ENCODE measurements at regions not wholly inside any gene's neighbourhood (a gene's known extent, or its start where the extent isn't known, plus 50 kb on each side); places are given as distances from the start of the nearest gene placed in this dataset.
"Not testable (repeated sequence)": the region's sequence is repeated elsewhere in the genome, so short reads cannot be mapped to it uniquely, and the experiment has no call there.

DNA sequence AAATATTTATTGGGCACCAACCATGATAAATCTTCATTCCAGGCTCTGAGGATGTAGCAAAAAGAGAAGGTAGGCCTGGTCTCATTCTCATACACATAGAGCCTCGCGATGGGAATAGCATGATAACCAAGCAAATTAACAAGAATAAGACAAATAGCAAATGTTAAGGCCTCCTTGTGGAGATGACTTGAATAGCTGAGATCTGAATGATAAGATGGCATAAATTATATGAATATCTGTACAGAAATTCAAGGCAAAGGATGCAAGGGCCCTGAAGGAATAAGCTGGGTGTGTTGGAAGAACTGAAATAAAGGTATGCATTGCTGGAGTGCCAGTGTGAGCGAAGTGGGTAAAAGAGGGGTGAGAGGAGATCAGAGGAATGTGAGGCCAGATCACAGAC is 114.8 kb downstream of the ALX1 start:
- TF ChIP-seq GATA1 (IDR thresholded peaks at IDR 0.05; ENCODE audit: low read depth, low read length) (no peak), POLR2A (IDR thresholded peaks at IDR 0.05; ENCODE audit: low read length) (no peak)
- no peak for DNase-seq

GRCh38 chr12:85405262-85405661 is 125.2 kb downstream of the ALX1 start:
- no peak for DNase-seq

DNA sequence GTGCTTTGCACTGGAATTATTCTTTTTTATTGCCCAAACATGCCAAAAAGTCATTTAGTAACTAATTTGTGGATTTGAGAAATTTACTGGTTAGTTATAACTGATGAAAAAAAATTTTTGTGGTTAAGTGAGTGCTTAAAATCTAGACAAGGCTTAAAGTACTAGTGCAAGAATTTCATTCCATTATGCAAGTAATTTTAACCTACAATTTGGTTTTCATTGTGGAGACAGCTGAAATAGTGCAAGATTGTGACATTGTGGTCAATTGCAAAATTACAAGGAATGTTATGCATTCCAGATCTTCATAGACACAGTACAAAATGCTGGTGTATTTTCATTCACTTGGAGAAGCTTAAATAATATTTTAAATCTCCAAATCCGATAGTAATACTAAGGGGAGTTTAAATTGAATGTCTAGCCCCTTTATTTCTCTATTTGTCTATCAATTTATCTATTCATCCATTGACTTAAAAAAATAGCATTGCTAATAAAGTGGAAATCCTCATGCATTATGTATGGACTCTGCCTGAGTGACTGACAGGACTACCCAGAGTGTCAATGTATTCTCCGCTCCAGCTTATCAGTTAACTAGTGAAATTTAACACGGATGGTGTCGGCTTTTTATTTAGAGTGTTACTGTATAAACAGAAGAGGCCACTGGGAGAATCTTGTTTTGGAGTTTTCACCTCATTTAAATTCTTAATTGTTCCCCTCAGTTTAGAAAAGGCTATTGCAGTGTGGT is 125.9 kb downstream of the ALX1 start:
- TF ChIP-seq GATA1 (IDR thresholded peaks at IDR 0.05; ENCODE audit: low read depth, low read length) = no peak
- no peak for TF ChIP-seq POLR2A (IDR thresholded peaks at IDR 0.05; ENCODE audit: low read length)
- no peak for DNase-seq

More at GRCh38 chr12:85405262-85405661, 125.2 kb downstream of the ALX1 start:
- TF ChIP-seq GATA1 (IDR thresholded peaks at IDR 0.05; ENCODE audit: low read depth, low read length) (no peak), POLR2A (IDR thresholded peaks at IDR 0.05; ENCODE audit: low read length) (no peak)

GRCh38 chr12:85413266-85413665 is 133.2 kb downstream of the ALX1 start:
- no peak for DNase-seq

GRCh38 chr12:85422762-85423161 is 142.7 kb downstream of the ALX1 start:
- TF ChIP-seq POLR2A (IDR thresholded peaks at IDR 0.05; ENCODE audit: low read length) = no peak
- TF ChIP-seq GATA1 (IDR thresholded peaks at IDR 0.05; ENCODE audit: low read depth, low read length) = no peak

More at GRCh38 chr12:85413266-85413665, 133.2 kb downstream of the ALX1 start:
- no peak for TF ChIP-seq GATA1 (IDR thresholded peaks at IDR 0.05; ENCODE audit: low read depth, low read length)
- no peak for TF ChIP-seq POLR2A (IDR thresholded peaks at IDR 0.05; ENCODE audit: low read length)

GRCh38 chr12:85423947-85424346 is 143.9 kb downstream of the ALX1 start:
- no peak for TF ChIP-seq GATA1 (IDR thresholded peaks at IDR 0.05; ENCODE audit: low read depth, low read length)
- TF ChIP-seq POLR2A (IDR thresholded peaks at IDR 0.05; ENCODE audit: low read length) = no peak
- no peak for DNase-seq

More at GRCh38 chr12:85422762-85423161, 142.7 kb downstream of the ALX1 start:
- no peak for DNase-seq

- DNase-seq = peak; percentile 48 to 59
- no peak for TF ChIP-seq GATA1 (IDR thresholded peaks at IDR 0.05; ENCODE audit: low read depth, low read length)
- TF ChIP-seq POLR2A (IDR thresholded peaks at IDR 0.05; ENCODE audit: low read length) = no peak
Observed at GRCh38 chr12:85424581-85425348, 144.7 kb downstream of the ALX1 start.

DNA sequence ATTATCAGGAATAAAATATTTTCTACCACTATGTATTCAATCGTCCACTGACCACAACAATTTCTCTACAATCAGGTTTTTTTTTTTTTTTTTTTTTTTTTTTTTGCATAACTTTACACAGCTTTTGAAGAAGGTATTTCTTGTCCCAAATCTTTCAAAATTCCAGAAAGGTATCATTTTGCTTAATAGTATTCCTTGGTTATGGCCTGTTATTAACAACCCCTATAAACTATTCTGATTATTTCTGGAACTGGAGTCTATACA is 145.3 kb downstream of the ALX1 start:
- TF ChIP-seq POLR2A (IDR thresholded peaks at IDR 0.05; ENCODE audit: low read length) (no peak), GATA1 (IDR thresholded peaks at IDR 0.05; ENCODE audit: low read depth, low read length) (no peak)

DNA sequence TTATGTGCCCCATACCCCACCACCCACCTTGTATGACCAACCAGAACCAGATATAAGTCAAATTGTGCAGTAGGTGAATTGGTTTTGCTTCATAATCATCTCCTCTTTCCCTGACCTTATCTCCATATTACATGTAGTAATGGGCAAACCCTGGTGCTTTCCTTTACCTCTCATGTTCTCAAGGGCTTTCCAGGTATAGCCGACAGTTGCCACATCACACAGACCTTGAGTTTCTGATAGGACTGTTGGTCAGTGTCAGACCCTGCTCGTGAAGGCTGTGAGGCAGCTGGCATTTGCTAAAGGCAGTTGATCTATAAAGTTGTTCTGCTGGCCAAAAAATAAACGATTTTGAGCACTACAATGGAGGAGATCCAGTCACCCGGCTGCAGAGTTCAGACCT is 145.9 kb downstream of the ALX1 start:
- DNase-seq = no peak
- TF ChIP-seq GATA1 (IDR thresholded peaks at IDR 0.05; ENCODE audit: low read depth, low read length) = no peak
- TF ChIP-seq POLR2A (IDR thresholded peaks at IDR 0.05; ENCODE audit: low read length) = no peak

More for the DNA sequence above, 145.3 kb downstream of the ALX1 start:
- DNase-seq = no peak

DNA sequence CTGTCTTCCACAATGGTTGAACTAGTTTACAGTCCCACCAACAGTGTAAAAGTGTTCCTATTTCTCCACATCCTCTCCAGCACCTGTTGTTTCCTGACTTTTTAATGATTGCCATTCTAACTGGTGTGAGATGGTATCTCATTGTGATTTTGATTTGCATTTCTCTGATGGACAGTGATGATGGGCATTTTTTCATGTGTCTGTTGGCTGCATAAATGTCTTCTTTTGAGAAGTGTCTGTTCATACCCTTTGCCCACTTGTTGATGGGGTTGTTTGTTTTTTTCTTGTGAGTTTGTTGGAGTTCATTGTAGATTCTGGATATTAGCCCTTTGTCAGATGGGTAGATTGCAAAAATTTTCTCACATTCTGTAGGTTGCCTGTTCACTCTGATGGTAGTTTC is 153.1 kb downstream of the ALX1 start:
- DNase-seq = not testable (repeated sequence)

DNA sequence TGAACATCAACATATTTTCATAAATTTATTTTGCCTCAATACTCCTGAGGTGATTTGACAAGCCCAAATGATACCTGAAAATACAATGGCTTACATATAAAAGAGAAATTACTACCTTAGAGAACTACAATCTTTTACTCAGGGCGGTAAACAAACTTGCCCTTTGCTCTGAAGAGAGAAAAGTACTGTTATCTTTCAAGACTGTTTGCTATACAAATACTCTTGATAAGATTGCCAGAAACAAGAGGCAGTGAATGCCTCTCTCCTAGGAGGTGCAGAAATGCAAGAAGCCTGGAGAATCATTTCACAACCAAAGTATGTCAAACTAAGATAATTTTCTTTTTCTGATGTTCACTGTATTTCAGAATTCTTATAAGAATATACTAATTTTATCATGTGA is 160.3 kb downstream of the ALX1 start:
- no peak for TF ChIP-seq GATA1 (IDR thresholded peaks at IDR 0.05; ENCODE audit: low read depth, low read length)
- no peak for TF ChIP-seq POLR2A (IDR thresholded peaks at IDR 0.05; ENCODE audit: low read length)
- peak; percentile 5 to 41 for DNase-seq

GRCh38 chr12:85441025-85441424 is 161.0 kb downstream of the ALX1 start:
- TF ChIP-seq POLR2A (IDR thresholded peaks at IDR 0.05; ENCODE audit: low read length) (no peak), GATA1 (IDR thresholded peaks at IDR 0.05; ENCODE audit: low read depth, low read length) (no peak)
- DNase-seq = no peak

- DNase-seq = no peak
- no peak for TF ChIP-seq GATA1 (IDR thresholded peaks at IDR 0.05; ENCODE audit: low read depth, low read length)
- TF ChIP-seq POLR2A (IDR thresholded peaks at IDR 0.05; ENCODE audit: low read length) = no peak
Observed at GRCh38 chr12:85441741-85442140, 161.7 kb downstream of the ALX1 start.

DNA sequence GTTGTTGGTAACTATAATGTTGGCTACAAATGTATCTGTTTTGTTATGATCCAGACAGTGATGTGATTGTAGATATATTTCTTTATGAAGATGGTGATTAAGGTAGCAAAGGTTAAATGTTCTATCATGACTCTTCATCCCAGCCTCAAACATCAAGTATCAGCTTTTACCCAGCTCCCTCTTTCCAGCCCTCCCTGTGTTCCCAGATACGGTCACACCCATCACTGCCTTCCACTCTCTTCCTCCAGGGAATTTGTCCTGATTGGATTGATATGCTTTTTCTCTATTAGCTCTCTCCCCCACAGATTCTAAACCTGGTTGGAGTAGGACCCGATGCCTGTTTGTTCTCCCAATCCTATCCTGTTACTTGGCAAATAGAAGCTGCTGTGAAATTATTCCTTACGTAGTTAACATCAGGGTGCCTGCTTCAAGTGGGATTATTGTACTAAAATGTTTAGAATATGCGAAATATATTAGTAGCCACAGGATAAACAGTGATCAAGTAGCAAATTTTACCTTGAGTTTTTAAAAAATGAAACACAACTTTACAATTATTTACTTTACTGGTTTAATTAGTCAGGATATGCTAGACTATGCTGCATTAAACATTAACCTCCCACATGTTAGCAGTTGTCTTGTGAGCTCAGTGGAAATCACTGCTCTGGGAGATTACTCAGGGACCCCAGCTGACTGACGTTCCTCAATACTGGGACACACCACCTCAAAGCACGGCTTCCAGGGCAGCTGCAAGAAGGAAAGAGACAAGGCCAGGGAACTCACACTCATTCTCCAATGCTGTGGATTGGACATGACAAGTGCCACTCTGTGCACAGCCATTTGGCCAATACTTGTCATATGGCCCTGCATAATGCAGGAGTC is 165.3 kb downstream of the ALX1 start:
- TF ChIP-seq GATA1 (IDR thresholded peaks at IDR 0.05; ENCODE audit: low read depth, low read length) = no peak
- no peak for TF ChIP-seq POLR2A (IDR thresholded peaks at IDR 0.05; ENCODE audit: low read length)

More for the DNA sequence above, 165.3 kb downstream of the ALX1 start:
- DNase-seq = no peak
